Right forelimb (tissue), 1 donor: ENCODE measurements at regions not wholly inside any gene's neighbourhood (a gene's known extent, or its start where the extent isn't known, plus 50 kb on each side); places are given as distances from the start of the nearest gene placed in this dataset.

Source experiments
- DNase-seq: peaks from one replicate; pipeline ENCODE4 v3.0.0-alpha.2; 2018

GRCh38 chr2:123085484-123085883 lies 939.6 kb upstream of the CNTNAP5 start:
- DNase-seq, result no peak

- no peak for DNase-seq
These were observed 938.3 kb upstream of the CNTNAP5 start for GRCh38 chr2:123086613-123087385.

GRCh38 chr2:123091471-123091870 lies 933.6 kb upstream of the CNTNAP5 start:
- DNase-seq, result no peak

- no peak for DNase-seq
These were observed 931.9 kb upstream of the CNTNAP5 start for GRCh38 chr2:123093199-123093598.

- no peak for DNase-seq
These were observed 929.8 kb upstream of the CNTNAP5 start for GRCh38 chr2:123095219-123095835.

GRCh38 chr2:123098619-123099018 lies 926.5 kb upstream of the CNTNAP5 start:
- no peak for DNase-seq

- DNase-seq, result no peak
These were observed 923.7 kb upstream of the CNTNAP5 start for GRCh38 chr2:123101434-123101833.

GRCh38 chr2:123103902-123104301 lies 921.2 kb upstream of the CNTNAP5 start:
- no peak for DNase-seq

GRCh38 chr2:123116595-123116994 lies 908.5 kb upstream of the CNTNAP5 start:
- no peak for DNase-seq

GRCh38 chr2:123127236-123127635 lies 897.9 kb upstream of the CNTNAP5 start:
- DNase-seq, result no peak

GRCh38 chr2:123128951-123129350 lies 896.1 kb upstream of the CNTNAP5 start:
- no peak for DNase-seq

- no peak for DNase-seq
These were observed 888.7 kb upstream of the CNTNAP5 start for GRCh38 chr2:123136419-123136818.

- DNase-seq, result no peak
These were observed 881.0 kb upstream of the CNTNAP5 start for GRCh38 chr2:123144082-123144481.

- DNase-seq, result no peak
These were observed 872.0 kb upstream of the CNTNAP5 start for GRCh38 chr2:123153041-123153440.

GRCh38 chr2:123154195-123154594 lies 870.9 kb upstream of the CNTNAP5 start:
- DNase-seq, result no peak

GRCh38 chr2:123157016-123157415 lies 868.1 kb upstream of the CNTNAP5 start:
- no peak for DNase-seq

- DNase-seq, result no peak
These were observed 862.6 kb upstream of the CNTNAP5 start for GRCh38 chr2:123162400-123163016.

- no peak for DNase-seq
These were observed 861.7 kb upstream of the CNTNAP5 start for GRCh38 chr2:123163398-123163797.

GRCh38 chr2:123164216-123164615 lies 860.9 kb upstream of the CNTNAP5 start:
- no peak for DNase-seq

- no peak for DNase-seq
These were observed 859.5 kb upstream of the CNTNAP5 start for GRCh38 chr2:123165616-123166015.

- DNase-seq, result no peak
These were observed 845.6 kb upstream of the CNTNAP5 start for GRCh38 chr2:123179526-123179925.

GRCh38 chr2:123195957-123196356 lies 829.1 kb upstream of the CNTNAP5 start:
- no peak for DNase-seq

- no peak for DNase-seq
These were observed 825.1 kb upstream of the CNTNAP5 start for GRCh38 chr2:123200035-123200434.

- no peak for DNase-seq
These were observed 817.8 kb upstream of the CNTNAP5 start for GRCh38 chr2:123207245-123207644.
